GM23248 (cell line): ENCODE measurements at regions not wholly inside any gene's neighbourhood (a gene's known extent, or its start where the extent isn't known, plus 50 kb on each side); places are given as distances from the start of the nearest gene placed in this dataset.

ENCODE experiments used
- DNase-seq: peaks from one replicate; pipeline ENCODE4 v3.0.0-alpha.2; 2015
- H2AFZ ChIP-seq: fragments of 200-600 bp; sonication (generic); 2 replicates; pipeline ENCODE4 v1.6.1; 2016; ENCODE audit warnings: antibody characterized with exemption
- H3F3A ChIP-seq: fragments of 200-600 bp; sonication (generic); 2 replicates; pipeline ENCODE4 v1.6.1; 2016; ENCODE audit warnings: mild to moderate bottlenecking, antibody characterized with exemption, mixed run types; ENCODE audit not compliant: insufficient read depth
- H3K27ac ChIP-seq: fragments of 200-600 bp; sonication (generic); 2 replicates; pipeline ENCODE4 v1.5.1; 2016; ENCODE audit warnings: mild to moderate bottlenecking
- H3K27me3 ChIP-seq: fragments of 200-600 bp; sonication (generic); replicated peaks from 2 replicates; pipeline ENCODE4 v1.6.1; 2016; ENCODE audit warnings: mild to moderate bottlenecking; ENCODE audit not compliant: insufficient read depth
- H3K36me3 ChIP-seq: fragments of 200-600 bp; sonication (generic); 2 replicates; pipeline ENCODE4 v1.6.1; 2016; ENCODE audit warnings: low read depth, mild to moderate bottlenecking
- H3K4me1 ChIP-seq: fragments of 200-600 bp; sonication (generic); 2 replicates; pipeline ENCODE4 v1.6.1; 2016; ENCODE audit warnings: mild to moderate bottlenecking; ENCODE audit not compliant: insufficient read depth
- H3K4me2 ChIP-seq: fragments of 200-600 bp; sonication (generic); one replicate; pipeline ENCODE4 v1.6.1; 2016; ENCODE audit warnings: mild to moderate bottlenecking; ENCODE audit not compliant: unreplicated experiment
- H3K4me3 ChIP-seq: fragments of 200-600 bp; sonication (generic); 2 replicates; pipeline ENCODE4 v1.5.1; 2016; ENCODE audit warnings: mild to moderate bottlenecking
- H3K79me2 ChIP-seq: fragments of 200-600 bp; sonication (generic); 2 replicates; pipeline ENCODE4 v1.6.1; 2016; ENCODE audit warnings: mild to moderate bottlenecking; ENCODE audit not compliant: insufficient read depth
- H3K9ac ChIP-seq: fragments of 200-600 bp; sonication (generic); 2 replicates; pipeline ENCODE4 v1.6.1; 2016; ENCODE audit warnings: mild to moderate bottlenecking
- H3K9me2 ChIP-seq: fragments of 200-600 bp; sonication (generic); 2 replicates; pipeline ENCODE4 v1.6.1; 2016; ENCODE audit warnings: mixed run types, mild to moderate bottlenecking, moderate library complexity; ENCODE audit not compliant: insufficient read depth
- H3K9me3 ChIP-seq: fragments of 200-600 bp; sonication (generic); one replicate; pipeline ENCODE4 v1.6.1; 2017; ENCODE audit warnings: low read depth
- H4K20me1 ChIP-seq: fragments of 200-600 bp; sonication (generic); 2 replicates; pipeline ENCODE4 v1.6.0; 2016; ENCODE audit not compliant: insufficient read depth
- EZH2 ChIP-seq: fragments of 200-600 bp; sonication (generic); IDR thresholded peaks from 2 replicates; pipeline ENCODE4 v1.6.1; 2018; ENCODE audit warnings: antibody characterized with exemption, mild to moderate bottlenecking; ENCODE audit not compliant: insufficient read depth, poor library complexity, severe bottlenecking
- EZH2phosphoT487 ChIP-seq: fragments of 200-600 bp; sonication (generic); IDR thresholded peaks from 2 replicates; pipeline ENCODE4 v1.6.1; 2018; ENCODE audit warnings: antibody characterized with exemption, moderate library complexity, mild to moderate bottlenecking, low read depth; ENCODE audit not compliant: insufficient read depth
- WGBS, 2 experiments: methylation state at CpG; one replicate each; pipeline ENCODE4 v1.1.6; 2015 to 2017; ENCODE audit warnings: low lambda C conversion rate in 2 of 2, low coverage in 1 of 2; ENCODE audit errors: missing lambda C conversion rate in 2 of 2; 5-methylcytosine and 5-hydroxymethylcytosine counted together
- in situ Hi-C: fragments of 300-500 bp; cut with MboI; formaldehyde crosslinking; loops from 2 replicates; pipeline ENCODE4 v1.15.0; 2020

DNA sequence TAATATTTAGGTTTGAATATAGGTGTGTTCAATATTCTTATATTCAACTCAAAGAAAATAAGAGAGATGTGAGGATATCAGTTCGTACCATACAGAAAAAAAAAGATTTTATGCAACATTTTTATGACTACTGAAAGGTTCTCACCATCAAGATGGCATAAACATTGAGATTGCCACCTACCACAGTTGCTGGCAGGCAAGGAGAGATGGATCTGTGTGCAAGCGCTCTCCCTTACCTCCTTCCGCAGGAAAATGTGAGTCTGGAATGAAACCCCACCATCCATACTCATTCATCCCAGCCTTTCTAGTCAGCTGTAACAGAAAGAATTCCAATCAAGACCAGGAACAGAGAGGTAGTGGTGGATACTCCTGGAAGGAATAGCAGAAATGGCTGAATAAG is 376.9 kb downstream of the PPP3CA start:
- Histone ChIP-seq H3K9me3 (no peaks in the 10 kb centered on the region), H3K27ac (no peak overlapping the region), H3K36me3 (no peaks in the 10 kb centered on the region), H4K20me1 (no peaks in the 10 kb centered on the region), H2AFZ (no peak overlapping the region), H3K4me2 (no peak overlapping the region), H3K4me3 (no peak overlapping the region), H3K4me1 (no peaks in the 10 kb centered on the region), H3K9ac (no peak overlapping the region), H3K79me2 (no peaks in the 10 kb centered on the region), H3F3A (no peaks in the 10 kb centered on the region), H3K9me2 (no peaks in the 10 kb centered on the region), H3K27me3 (no peaks in the 10 kb centered on the region)
- WGBS, 2 experiments, result 93 to 94% methylated on average over 3 of the region's 3 CpGs
- TF ChIP-seq EZH2 (no peak), EZH2phosphoT487 (no peak)
- in situ Hi-C loops, result no loop called here
- no peak for DNase-seq

DNA sequence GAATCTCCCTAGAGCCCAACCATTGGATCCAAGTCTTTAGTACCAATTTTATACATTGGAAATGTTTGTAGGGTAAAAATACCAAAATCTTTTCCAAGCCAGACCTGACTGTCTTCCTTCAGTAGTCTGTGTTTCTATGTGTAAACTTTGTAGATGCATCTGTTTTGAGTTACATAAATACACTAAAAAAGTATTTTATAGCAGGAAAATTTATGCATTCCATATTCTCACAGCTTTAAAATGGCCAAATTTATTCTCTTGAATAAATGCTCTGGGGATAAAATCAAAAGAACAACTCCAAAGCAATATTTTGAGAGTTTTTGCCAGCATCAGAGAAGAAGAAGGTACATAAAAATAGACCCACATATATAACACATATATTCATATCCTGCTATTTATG is 377.4 kb downstream of the PPP3CA start:
- in situ Hi-C loops, result no loop called here
- no peak overlapping the region for H3K27ac ChIP-seq
- no peak overlapping the region for H3K4me2 ChIP-seq
- no peaks in the 10 kb centered on the region for H3K9me3 ChIP-seq
- no peaks in the 10 kb centered on the region for H3F3A ChIP-seq
- H3K9me2 ChIP-seq, result no peaks in the 10 kb centered on the region
- TF ChIP-seq EZH2phosphoT487 (no peak), EZH2 (no peak)
- H3K4me3 ChIP-seq, result no peak overlapping the region
- DNase-seq, result no peak
- H3K79me2 ChIP-seq, result no peaks in the 10 kb centered on the region
- no peaks in the 10 kb centered on the region for H4K20me1 ChIP-seq
- no peaks in the 10 kb centered on the region for H3K36me3 ChIP-seq
- no peak overlapping the region for H3K9ac ChIP-seq
- no peak overlapping the region for H2AFZ ChIP-seq
- H3K27me3 ChIP-seq, result no peaks in the 10 kb centered on the region
- H3K4me1 ChIP-seq, result no peaks in the 10 kb centered on the region

DNA sequence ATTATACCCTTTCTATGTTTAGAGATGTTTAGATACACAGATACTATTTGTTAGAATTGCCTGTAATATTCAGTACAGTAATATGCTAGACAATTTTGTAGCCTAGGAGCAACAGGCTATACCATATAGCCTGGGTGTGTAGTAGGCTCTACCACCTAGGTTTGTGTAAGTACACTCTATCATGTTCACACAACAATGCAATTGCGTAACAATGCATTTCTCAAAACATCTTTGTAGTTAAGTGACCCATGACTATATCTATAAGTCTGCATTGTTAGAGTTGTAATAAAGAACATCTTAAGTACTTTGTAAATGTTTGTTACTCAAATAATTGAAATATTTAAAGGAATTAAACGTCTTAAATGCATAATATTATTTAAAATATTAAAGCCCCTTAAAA is 379.3 kb downstream of the PPP3CA start:
- Histone ChIP-seq H3K27ac (no peak overlapping the region), H3K4me3 (no peak overlapping the region), H4K20me1 (no peaks in the 10 kb centered on the region), H2AFZ (no peak overlapping the region), H3K9ac (no peak overlapping the region), H3F3A (no peaks in the 10 kb centered on the region), H3K9me3 (no peaks in the 10 kb centered on the region), H3K4me2 (no peak overlapping the region), H3K9me2 (no peaks in the 10 kb centered on the region), H3K27me3 (no peaks in the 10 kb centered on the region), H3K36me3 (no peaks in the 10 kb centered on the region), H3K79me2 (no peaks in the 10 kb centered on the region), H3K4me1 (no peaks in the 10 kb centered on the region)
- TF ChIP-seq EZH2, result no peak
- TF ChIP-seq EZH2phosphoT487, result no peak
- no peak for DNase-seq
- WGBS, 2 experiments, result 66 to 73% methylated on average over 2 of the region's 2 CpGs
- in situ Hi-C loops, result no loop called here

GRCh38 chr4:100963627-100964026 is 383.7 kb downstream of the PPP3CA start:
- Histone ChIP-seq H3K4me2 (no peak overlapping the region), H3K9ac (no peak overlapping the region), H2AFZ (no peak overlapping the region), H3K4me3 (no peak overlapping the region), H3K36me3 (no peaks in the 10 kb centered on the region), H3K9me3 (no peaks in the 10 kb centered on the region), H3K4me1 (no peaks in the 10 kb centered on the region), H3K27me3 (no peaks in the 10 kb centered on the region), H3F3A (no peaks in the 10 kb centered on the region), H3K9me2 (no peaks in the 10 kb centered on the region), H3K79me2 (no peaks in the 10 kb centered on the region), H4K20me1 (no peaks in the 10 kb centered on the region), H3K27ac (no peak overlapping the region)
- in situ Hi-C loops, result no loop called here
- WGBS, 2 experiments, result 74 to 77% methylated on average over 1 of the region's 1 CpG
- TF ChIP-seq EZH2phosphoT487 (no peak), EZH2 (no peak)
- no peak for DNase-seq

DNA sequence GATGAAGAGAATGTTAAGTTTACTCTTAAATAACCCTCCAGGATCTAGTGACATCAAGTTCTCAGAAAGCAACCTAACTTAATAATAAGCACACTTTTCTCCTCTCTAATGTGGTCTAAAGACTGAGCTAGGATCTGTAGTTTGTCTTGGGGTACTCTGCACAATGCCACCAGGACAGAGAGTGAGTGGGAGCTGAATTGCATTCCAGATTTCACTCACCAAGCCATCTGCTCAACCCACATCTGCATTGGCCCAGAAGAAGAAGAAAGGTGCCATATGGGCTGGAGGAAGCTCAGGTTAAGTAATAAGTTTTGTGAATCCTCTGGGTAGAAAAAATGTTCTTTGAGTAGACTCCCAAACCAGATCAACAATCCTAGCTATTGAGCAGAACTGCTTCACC is 384.6 kb downstream of the PPP3CA start:
- H3K4me3 ChIP-seq, result no peak overlapping the region
- TF ChIP-seq EZH2, result no peak
- no peak for TF ChIP-seq EZH2phosphoT487
- H3K9me2 ChIP-seq, result no peaks in the 10 kb centered on the region
- H2AFZ ChIP-seq, result no peak overlapping the region
- no peaks in the 10 kb centered on the region for H3F3A ChIP-seq
- no peak overlapping the region for H3K4me2 ChIP-seq
- no peaks in the 10 kb centered on the region for H3K27me3 ChIP-seq
- H3K79me2 ChIP-seq, result no peaks in the 10 kb centered on the region
- no peaks in the 10 kb centered on the region for H3K9me3 ChIP-seq
- no peak overlapping the region for H3K27ac ChIP-seq
- no peaks in the 10 kb centered on the region for H3K36me3 ChIP-seq
- no peaks in the 10 kb centered on the region for H3K4me1 ChIP-seq
- H4K20me1 ChIP-seq, result no peaks in the 10 kb centered on the region
- in situ Hi-C loops, result no loop called here
- DNase-seq, result no peak
- no peak overlapping the region for H3K9ac ChIP-seq
